ENCODE measurements at regions not wholly inside any gene's neighbourhood (a gene's known extent, or its start where the extent isn't known, plus 50 kb on each side); places are given as distances from the start of the nearest gene placed in this dataset.

DNA sequence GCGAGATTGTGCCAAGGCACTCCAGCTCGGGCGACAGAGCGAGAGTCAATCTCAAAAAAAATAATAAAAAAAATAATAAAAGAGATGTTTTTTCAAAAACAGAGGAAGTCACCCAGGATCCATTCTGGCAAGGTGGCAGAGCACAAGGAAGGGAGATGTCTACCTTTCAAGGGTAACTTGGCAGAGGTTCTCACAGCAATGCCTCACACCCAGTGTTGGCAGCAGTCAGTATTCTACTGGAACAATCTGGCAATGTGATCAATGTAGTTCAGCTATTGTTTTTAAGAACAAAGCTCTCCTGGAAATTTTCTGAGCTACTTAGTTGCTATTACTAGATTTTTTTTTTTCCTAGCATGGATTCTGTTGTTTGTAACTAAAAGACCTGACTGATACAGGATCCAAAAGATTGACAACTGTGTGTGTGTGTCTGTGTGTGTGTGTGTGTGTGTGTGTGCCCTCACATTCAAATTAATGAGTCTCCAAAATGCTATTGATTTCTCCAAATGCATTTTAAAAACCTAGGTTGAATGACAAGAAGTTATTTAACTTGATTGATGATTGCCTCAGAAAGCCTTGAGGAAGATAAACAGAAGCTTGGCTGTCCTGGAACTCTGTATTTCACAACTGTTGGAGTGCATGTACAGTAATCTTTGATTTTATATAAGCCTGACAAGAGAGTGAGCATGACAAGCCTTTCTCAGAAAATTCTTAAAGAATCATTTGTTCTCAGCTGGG, 114.1 kb upstream of the RREB1 start:
- no peak overlapping the region for H3K4me3 ChIP-seq (ENCODE audit: low read depth, low read length)
- TF ChIP-seq SP2 (tag by site-specific recombination; IDR thresholded peaks at IDR 0.05), result no peak
- TF ChIP-seq ZNF37A (tag by site-specific recombination; IDR thresholded peaks at IDR 0.05), result no peak
- no peak for TF ChIP-seq GLI4 (tag by site-specific recombination; IDR thresholded peaks at IDR 0.05)
- no peak for TF ChIP-seq GLIS2 (tag by site-specific recombination; IDR thresholded peaks at IDR 0.05)
- TF ChIP-seq, protein P1, sequence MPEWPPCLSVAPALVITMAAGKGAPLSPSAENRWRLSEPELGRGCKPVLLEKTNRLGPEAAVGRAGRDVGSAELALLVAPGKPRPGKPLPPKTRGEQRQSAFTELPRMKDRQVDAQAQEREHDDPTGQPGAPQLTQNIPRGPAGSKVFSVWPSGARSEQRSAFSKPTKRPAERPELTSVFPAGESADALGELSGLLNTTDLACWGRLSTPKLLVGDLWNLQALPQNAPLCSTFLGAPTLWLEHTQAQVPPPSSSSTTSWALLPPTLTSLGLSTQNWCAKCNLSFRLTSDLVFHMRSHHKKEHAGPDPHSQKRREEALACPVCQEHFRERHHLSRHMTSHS (tag by site-specific recombination; IDR thresholded peaks at IDR 0.05), result no peak
- no peak for TF ChIP-seq ZNF585B (tag by site-specific recombination; IDR thresholded peaks at IDR 0.05)
- no peak for TF ChIP-seq ZNF214 (tag by site-specific recombination; IDR thresholded peaks at IDR 0.05; ENCODE audit: borderline replicate concordance)
- TF ChIP-seq, protein P2, sequence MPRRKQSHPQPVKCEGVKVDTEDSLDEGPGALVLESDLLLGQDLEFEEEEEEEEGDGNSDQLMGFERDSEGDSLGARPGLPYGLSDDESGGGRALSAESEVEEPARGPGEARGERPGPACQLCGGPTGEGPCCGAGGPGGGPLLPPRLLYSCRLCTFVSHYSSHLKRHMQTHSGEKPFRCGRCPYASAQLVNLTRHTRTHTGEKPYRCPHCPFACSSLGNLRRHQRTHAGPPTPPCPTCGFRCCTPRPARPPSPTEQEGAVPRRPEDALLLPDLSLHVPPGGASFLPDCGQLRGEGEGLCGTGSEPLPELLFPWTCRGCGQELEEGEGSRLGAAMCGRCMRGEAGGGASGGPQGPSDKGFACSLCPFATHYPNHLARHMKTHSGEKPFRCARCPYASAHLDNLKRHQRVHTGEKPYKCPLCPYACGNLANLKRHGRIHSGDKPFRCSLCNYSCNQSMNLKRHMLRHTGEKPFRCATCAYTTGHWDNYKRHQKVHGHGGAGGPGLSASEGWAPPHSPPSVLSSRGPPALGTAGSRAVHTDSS (tag by site-specific recombination; IDR thresholded peaks at IDR 0.05), result no peak
- no peak for TF ChIP-seq ZNF623 (tag by site-specific recombination; IDR thresholded peaks at IDR 0.05)
- TF ChIP-seq, protein P3, sequence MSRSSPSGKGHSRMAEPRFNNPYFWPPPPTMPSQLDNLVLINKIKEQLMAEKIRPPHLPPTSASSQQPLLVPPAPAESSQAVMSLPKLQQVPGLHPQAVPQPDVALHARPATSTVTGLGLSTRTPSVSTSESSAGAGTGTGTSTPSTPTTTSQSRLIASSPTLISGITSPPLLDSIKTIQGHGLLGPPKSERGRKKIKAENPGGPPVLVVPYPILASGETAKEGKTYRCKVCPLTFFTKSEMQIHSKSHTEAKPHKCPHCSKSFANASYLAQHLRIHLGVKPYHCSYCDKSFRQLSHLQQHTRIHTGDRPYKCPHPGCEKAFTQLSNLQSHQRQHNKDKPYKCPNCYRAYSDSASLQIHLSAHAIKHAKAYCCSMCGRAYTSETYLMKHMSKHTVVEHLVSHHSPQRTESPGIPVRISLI (tag by site-specific recombination; IDR thresholded peaks at IDR 0.05), result no peak
- TF ChIP-seq ZNF138 (tag by site-specific recombination; IDR thresholded peaks at IDR 0.05; ENCODE audit: borderline replicate concordance), result no peak
- TF ChIP-seq ZNF521 (tag by site-specific recombination; IDR thresholded peaks at IDR 0.05), result no peak
- TF ChIP-seq ZNF768 (tag by site-specific recombination; IDR thresholded peaks at IDR 0.05), result no peak
- no peak for TF ChIP-seq ZNF391 (tag by site-specific recombination; IDR thresholded peaks at IDR 0.05; ENCODE audit: borderline replicate concordance, low read depth)
- TF ChIP-seq ZNF529 (tag by site-specific recombination; IDR thresholded peaks at IDR 0.05; ENCODE audit: insufficient replicate concordance), result no peak
- TF ChIP-seq, protein P4, sequence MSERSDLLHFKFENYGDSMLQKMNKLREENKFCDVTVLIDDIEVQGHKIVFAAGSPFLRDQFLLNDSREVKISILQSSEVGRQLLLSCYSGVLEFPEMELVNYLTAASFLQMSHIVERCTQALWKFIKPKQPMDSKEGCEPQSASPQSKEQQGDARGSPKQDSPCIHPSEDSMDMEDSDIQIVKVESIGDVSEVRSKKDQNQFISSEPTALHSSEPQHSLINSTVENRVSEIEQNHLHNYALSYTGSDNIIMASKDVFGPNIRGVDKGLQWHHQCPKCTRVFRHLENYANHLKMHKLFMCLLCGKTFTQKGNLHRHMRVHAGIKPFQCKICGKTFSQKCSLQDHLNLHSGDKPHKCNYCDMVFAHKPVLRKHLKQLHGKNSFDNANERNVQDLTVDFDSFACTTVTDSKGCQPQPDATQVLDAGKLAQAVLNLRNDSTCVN (tag by site-specific recombination; optimal IDR thresholded peaks at IDR 0.05), result no peak
- TF ChIP-seq, protein P5, sequence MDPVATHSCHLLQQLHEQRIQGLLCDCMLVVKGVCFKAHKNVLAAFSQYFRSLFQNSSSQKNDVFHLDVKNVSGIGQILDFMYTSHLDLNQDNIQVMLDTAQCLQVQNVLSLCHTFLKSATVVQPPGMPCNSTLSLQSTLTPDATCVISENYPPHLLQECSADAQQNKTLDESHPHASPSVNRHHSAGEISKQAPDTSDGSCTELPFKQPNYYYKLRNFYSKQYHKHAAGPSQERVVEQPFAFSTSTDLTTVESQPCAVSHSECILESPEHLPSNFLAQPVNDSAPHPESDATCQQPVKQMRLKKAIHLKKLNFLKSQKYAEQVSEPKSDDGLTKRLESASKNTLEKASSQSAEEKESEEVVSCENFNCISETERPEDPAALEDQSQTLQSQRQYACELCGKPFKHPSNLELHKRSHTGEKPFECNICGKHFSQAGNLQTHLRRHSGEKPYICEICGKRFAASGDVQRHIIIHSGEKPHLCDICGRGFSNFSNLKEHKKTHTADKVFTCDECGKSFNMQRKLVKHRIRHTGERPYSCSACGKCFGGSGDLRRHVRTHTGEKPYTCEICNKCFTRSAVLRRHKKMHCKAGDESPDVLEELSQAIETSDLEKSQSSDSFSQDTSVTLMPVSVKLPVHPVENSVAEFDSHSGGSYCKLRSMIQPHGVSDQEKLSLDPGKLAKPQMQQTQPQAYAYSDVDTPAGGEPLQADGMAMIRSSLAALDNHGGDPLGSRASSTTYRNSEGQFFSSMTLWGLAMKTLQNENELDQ (tag by site-specific recombination; IDR thresholded peaks at IDR 0.05; ENCODE audit: low read depth), result no peak
- ChIA-PET POLR2A (interaction anchor here (0.7 kb wide), 1 partner anchor 46 kb away, joined by 3 read pairs; no protein-coding TSS in a partner anchor), CTCF (interaction anchor here (0.5 to 1.0 kb wide), 3 partner anchors 9 to 297 kb away, joined by 3 read pairs; no protein-coding TSS in a partner anchor)
- no peaks in the 10 kb centered on the region for H3K36me3 ChIP-seq (ENCODE audit: control insufficient read depth in 2 of 2, insufficient read depth in 1 of 2, low read length in 2 of 2)
- peaks cover 2% of the 10 kb centered on the region; the same call in 1 of the 2 replicates for H3K4me1 ChIP-seq (ENCODE audit: control insufficient read depth, insufficient read depth, low read length)
- no peaks in the 10 kb centered on the region for H3K9me3 ChIP-seq (ENCODE audit: control insufficient read depth, insufficient read depth, low read depth, low read length)
- no peak overlapping the region for H3K27ac ChIP-seq (ENCODE audit: extremely low read depth, low read depth, low read length)

All from HEK293 (cell line).